GM21360 (cell line): ENCODE measurements at regions not wholly inside any gene's neighbourhood (a gene's known extent, or its start where the extent isn't known, plus 50 kb on each side); places are given as distances from the start of the nearest gene placed in this dataset.

Source experiments
- ATAC-seq: cut with Tn5 transposase; IDR thresholded peaks from one replicate; pipeline ENCODE4 v1.9.1; 2021; ENCODE audit warnings: mild to moderate bottlenecking, moderate library complexity; ENCODE audit not compliant: unreplicated experiment

DNA sequence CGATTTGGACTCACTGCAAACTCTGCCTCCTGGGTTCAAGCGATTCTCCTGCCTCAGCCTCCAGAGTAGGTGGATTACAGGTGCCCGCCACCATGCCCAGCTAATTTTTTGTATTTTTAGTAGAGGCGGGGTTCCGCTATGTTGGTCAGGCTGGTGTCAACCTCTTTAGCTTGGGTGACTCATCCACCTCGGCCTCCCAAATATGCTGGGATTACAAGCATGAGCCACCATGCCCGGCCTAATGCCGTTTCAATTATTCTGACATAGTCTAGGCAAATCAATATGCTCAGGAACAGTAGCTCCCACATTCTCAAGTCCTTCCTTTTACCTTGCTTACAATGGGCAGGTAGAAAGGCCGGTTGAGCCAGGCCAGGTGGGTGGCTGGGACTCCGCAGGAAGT is 82.0 kb upstream of the EEA1 start:
- no peak for ATAC-seq

- no peak for ATAC-seq
Measured at GRCh38 chr12:93015871-93016751, 87.0 kb upstream of the EEA1 start.

- no peak for ATAC-seq
Measured at GRCh38 chr12:93016752-93017350, 87.8 kb upstream of the EEA1 start.

DNA sequence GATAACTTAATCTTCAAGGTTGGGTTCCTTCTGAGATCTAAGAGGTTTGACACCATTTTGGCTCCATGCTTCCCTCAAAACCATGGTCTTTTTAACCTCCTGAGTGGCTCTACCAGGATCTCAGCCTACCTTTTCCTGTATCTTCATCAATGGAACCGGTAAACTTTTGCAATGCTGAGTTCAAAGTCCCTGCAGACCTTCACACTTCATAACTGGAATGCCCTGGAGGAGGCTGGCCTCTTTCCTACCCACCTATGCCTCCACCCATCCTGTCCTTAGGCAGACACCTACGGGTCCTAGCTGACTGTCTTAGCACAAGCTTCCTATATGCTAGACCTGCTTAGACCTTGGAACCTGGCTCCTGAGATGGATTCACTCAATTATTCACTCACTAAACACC is 89.5 kb upstream of the EEA1 start:
- no peak for ATAC-seq

GRCh38 chr12:93019212-93019927 is 90.3 kb upstream of the EEA1 start:
- ATAC-seq: no peak

DNA sequence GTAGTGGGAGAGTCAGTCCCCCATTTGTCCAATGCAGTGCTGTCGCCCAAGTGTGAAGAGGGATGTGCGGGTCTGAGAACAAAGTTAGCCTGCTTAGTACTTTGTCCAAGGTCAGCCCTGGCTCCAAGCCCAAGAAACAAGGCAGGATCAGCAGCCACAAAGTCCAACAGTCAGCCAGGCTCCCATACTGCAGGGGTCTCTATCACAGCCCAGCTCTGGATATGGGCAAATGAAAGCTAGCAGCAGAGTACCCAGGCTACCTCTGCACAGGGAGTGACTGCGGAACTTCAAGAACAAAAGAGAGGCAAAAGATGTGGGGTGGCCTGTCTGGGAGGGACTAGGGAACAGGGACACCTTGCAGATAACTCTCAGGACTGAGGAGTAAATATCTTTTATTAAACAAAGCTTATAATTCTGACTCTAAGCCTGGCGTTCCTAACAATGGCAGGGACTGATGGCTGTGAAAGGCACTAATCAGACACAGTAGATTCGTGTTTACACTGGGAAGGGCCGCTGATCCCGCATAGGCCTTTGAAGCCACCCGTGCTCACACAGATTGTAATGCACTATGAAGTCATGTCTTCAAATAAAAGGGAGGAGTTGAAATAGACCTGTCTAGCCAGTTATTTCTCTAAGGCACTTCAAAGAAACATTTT is 91.0 kb upstream of the EEA1 start:
- no peak for ATAC-seq

GRCh38 chr12:93020631-93021597 is 91.8 kb upstream of the EEA1 start:
- ATAC-seq: no peak

GRCh38 chr12:93022603-93023340 is 93.7 kb upstream of the EEA1 start:
- ATAC-seq: no peak

- ATAC-seq: no peak
Measured at GRCh38 chr12:93025145-93026103, 96.3 kb upstream of the EEA1 start.

GRCh38 chr12:93027041-93027440 is 97.9 kb upstream of the EEA1 start:
- ATAC-seq: no peak

DNA sequence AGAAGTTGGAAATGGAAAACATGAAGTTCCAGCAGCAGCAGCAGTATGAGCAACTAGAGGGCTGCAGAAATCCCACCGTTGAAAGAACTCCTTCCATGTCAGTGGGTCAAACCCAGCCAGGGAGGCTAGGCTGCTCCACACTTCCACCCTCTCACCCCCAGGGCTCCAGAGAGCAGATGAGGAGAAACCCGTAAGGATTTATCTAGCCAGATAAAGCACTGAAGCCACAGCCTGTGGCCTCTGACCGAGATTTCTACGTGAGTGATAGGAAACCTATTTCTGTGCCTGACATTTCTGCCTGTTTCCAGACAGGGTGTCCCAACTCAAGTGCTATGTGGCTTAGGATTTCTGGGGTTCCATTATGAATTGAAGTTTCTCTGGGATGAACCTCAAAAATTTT is 100.0 kb upstream of the EEA1 start:
- no peak for ATAC-seq

DNA sequence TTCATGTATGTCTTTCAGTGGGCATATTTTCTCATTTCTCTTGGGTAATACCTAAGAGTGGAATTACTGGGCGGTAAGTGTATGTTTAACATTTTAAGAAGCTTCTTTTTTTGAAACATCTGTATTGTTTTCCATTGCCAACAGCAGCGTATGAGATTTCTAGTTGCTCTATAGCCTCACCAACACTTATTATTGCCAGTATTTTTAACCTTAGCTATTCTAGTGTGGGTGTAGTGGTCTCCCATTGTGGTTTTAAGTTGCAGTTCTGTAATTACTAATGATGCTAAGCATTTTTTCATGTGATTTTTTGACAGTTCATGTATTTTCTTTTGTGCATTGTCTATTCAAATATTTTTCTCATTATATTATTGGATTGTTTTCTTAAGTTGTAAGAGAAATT is 101.9 kb upstream of the EEA1 start:
- no peak for ATAC-seq

GRCh38 chr12:93032758-93033157 is 103.7 kb upstream of the EEA1 start:
- ATAC-seq: no peak

GRCh38 chr12:93033948-93034347 is 104.9 kb upstream of the EEA1 start:
- no peak for ATAC-seq

DNA sequence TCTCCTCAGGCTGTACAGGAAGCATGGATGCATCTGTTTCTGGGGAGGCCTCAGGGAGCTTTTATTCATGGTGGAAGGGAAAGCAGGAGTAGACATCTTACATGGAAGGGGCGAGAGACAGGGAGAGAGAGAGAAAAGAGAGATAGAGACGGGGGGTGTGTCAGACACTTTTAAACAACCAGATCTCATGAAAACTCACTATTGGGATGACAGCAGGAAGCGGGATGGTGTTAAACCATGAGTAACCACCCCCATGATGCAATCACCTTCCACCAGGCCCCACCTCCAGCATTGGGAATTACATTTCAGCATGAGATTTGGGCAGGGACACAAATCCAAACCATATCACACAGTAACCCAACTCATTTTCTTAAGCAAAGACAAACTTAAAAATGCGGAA is 110.0 kb upstream of the EEA1 start:
- ATAC-seq: no peak

DNA sequence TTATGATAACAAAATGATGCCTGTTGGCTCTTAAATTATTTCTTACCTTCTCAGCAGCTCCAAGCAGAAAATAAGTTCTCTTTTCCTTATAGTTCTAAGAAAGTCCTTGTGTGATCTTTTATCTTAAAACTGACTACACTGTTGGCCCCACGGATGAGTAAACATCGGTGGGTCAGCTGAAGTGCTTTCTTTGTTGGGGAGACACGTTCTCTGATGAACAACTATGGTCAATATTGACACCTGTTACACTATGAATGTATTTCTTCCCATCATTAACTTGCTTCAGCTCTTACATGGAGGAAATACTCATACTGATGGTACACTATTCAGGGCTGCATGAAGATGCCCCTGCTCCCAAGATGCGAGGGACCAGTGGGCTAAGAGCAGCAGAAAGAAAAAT is 110.8 kb upstream of the EEA1 start:
- ATAC-seq: no peak

- no peak for ATAC-seq
Measured at GRCh38 chr12:93040367-93040766, 111.3 kb upstream of the EEA1 start.

DNA sequence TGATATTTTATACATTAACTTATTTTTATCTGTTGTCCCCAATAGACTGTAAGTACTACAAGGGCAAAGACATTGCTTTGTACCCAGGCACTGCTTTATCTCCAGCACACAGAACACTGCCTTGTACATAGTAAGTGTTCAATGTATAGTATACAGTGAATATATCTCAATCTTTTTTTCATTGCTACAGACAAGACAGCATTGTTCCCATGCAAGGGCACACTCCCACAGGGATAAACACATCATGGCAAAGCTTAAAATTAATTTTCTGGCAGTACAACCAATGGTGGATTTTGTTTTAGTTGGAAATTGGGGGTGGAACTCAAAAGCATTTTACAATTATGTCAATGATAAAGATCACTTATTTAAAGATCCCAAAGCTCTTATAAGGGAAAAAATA is 112.3 kb upstream of the EEA1 start:
- ATAC-seq: no peak
